Left renal pelvis (tissue), 4 donors: ENCODE measurements at regions not wholly inside any gene's neighbourhood (a gene's known extent, or its start where the extent isn't known, plus 50 kb on each side); places are given as distances from the start of the nearest gene placed in this dataset.

Experiments used
- DNase-seq, 4 donors: peaks; one replicate each; pipeline ENCODE4 v3.0.0-alpha.2; 2013; ENCODE audit warnings: low read depth in 4 of 4, low spot score in 3 of 4

DNA sequence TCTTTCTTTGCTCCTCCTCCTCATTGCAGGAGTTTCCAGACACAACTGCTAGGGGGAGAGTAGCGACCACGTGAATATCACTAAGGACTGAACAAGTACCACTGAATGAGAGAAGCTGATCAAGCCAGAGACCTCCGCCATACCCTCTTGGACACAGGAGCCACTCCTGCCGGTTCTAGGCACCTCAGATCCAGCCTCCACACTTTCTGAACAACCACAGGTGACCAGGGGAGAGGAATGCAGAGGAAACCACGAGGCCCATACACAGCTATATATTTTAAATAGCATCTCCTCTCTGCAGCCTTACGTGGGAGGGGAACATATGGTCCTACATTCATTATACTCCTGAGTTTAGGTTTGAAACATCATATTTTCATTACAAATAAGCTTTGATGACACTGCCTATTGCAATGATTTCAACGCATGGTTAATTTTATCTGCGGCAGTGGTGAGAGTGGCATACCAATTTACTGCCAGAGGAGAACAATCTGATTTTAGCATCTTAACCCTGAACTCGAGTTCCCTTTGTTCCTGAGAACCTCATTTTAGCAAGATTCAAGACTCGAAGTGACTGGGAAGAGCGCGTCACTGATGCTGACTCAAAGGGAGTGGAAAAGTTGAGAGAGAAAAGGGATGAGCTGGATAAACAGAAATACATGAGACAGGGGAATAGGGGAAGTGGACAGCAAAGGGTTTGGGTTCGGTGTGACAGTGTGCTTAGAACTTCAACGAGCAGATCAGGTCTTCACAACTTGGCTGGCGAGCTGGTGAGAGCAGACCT, 231.7 kb upstream of the PPARGC1A start:
- no peak for DNase-seq

DNA sequence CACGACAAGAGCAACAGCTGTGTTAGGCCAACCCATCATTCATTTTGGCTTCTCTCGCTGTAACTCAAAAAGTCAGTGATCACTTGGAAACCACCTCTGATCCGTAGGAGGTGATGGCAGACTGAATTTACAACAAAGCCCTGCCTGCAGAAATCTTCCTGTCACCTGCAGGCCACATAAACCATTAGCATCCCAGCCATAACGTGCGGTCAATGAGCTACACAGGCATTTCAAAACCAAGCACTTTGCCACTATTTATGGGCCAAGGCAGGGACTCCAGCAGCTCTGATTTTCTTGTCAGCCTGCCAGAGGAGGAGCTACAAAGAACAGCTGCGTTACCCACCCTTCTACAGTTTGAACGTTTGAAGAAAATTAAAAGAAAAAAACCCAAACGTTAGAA, 228.1 kb upstream of the PPARGC1A start:
- DNase-seq, result no peak

DNA sequence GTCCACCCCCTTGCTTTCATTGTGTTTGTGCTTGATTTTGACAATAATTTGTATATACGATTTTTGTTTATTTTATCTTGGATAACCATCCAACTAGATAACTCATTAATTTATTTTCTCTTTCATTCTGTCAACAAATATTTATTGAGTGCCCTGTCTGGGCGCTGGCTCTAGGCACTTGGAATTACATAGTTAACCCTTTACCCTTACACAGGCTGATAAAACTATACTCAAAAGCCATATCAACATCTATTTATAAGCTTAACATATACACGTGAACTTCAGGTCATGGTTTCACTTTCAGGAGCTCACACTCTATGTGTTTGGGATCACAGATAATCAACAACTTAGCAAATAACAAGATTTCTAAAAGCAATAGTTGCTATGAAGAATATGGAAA, 226.3 kb upstream of the PPARGC1A start:
- DNase-seq, result no peak

DNA sequence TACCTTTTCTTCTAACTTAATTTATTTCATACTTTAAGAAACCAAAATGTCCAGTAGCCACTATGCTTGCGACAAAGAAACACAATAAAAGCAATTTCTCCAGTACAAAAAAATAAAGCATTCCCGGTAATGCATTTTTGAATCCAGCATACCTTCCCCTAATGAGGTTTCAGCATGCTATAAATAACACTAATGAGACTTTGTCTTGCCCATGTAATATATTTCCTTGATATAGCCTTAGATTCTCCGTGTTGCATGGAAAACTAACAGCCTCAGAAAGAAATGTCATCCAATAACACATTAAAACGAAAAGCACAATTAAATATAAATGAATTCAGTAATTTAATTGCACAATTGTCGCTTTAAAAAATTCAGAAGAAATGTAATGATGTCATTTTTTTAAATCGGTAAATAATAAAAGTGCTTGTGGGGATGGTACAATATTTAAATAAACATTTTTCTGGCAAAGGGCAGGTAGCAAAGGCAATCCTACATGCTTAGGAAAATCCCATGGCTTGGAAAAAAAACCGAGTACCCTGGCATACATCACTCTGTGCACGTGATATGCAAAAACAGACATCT, 225.2 kb upstream of the PPARGC1A start:
- no peak for DNase-seq

DNA sequence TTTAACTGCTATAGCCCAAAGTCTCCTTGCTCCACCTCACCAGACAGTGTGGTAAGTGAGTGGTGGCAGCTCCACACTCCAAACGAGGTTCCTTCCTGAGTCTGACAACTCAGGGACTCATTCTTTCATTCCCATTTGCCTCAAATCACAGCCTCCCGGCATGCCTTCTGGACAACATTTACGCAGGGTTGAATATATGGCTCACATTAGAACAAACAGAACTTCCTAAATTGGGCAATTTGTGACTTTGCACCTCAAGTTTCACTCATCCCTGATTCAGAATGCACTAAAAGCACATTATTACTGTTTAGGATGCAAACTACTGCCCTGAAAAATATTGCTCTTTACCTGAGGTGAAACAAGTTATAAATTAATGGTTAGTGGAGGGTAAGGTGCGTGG, 224.6 kb upstream of the PPARGC1A start:
- DNase-seq, result no peak

DNA sequence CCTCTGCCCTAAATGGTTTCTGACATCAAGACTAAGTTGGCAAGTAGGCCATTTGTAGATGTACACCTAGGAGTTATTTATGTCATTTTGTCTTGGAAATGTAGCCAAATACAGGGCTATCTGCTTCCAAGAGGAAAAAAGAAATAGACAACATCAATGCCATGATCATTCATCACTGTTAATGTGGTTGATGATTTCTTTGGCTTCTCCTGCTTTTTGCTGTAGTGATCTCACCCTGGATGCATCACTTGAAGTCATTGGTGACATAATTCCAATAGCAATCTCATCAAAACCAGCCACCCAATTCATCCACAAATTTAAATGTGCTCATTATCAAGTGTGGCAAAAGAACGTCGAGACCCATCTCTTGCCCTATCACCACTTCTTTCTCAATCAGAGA, 222.6 kb upstream of the PPARGC1A start:
- no peak for DNase-seq

DNA sequence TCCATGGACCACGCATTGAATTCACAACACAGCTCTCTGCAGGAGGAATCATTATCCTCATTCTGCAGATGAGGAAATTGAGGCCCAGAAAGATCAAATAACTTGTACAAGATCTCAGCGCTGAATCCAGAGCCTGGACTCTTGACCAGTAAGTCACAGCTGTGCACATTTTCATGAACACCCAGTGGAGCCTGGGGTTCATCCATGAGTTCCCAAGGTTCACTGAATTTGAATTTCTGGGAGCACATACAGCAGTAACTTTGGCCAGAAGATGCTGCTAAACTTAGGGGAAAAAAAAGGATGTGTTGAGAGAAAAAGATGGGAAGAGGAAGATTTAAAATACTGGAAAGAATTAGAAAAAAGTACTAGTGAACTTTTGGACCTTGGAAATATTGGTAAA, 218.7 kb upstream of the PPARGC1A start:
- DNase-seq, result no peak

DNA sequence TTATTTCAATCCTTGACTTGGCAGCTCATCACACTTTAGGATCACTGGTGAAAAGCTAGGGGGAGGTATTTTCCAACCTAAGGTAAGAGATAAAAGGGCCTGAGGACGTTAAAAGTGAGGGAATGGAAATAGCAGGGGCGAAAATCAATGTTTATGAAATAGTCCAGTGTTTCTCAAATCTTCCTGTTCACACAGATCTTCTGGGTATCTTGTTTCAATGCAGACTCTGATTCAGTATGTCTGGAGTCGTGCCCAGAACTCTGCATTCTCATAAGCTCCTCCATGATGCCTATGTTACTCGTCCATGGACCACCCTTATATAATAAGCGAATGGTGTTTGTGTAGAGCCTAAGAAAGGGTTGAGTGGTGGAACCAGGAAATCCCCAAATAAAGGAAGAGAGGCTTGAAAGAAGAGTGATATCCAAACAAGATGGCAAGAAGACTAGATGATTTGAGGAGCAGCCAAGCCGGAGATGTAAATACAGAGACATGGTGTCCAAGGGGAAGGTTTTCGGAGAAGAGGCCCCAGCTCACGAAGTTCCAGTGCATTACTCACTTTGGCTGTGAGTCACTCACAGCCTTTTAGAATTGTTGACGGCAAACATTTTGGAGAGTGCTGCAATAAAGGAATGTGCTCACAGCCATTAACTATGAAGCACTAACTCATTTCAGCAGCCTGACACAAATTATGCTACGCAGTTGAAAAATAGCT, 215.6 kb upstream of the PPARGC1A start:
- DNase-seq, result no peak

DNA sequence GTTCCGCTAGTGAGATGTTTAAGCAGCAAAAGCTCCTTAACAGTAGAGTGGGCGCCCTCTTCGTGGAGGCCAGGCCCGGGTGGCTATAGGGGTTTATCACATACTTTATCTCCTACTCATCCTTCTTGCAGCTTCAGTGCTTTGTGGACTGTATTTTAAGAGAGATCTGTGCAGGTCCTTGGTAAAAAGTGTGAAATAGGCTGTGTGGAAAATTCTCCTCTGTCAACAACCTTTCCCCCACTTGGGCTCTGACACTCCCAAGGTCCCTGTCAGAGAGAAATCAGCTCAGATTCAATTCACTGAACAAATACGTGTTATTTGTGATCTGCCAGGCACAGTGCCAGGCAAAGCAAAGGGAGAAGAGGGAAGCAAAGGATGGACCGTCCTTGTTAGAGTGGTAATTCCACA, 214.3 kb upstream of the PPARGC1A start:
- no peak for DNase-seq

DNA sequence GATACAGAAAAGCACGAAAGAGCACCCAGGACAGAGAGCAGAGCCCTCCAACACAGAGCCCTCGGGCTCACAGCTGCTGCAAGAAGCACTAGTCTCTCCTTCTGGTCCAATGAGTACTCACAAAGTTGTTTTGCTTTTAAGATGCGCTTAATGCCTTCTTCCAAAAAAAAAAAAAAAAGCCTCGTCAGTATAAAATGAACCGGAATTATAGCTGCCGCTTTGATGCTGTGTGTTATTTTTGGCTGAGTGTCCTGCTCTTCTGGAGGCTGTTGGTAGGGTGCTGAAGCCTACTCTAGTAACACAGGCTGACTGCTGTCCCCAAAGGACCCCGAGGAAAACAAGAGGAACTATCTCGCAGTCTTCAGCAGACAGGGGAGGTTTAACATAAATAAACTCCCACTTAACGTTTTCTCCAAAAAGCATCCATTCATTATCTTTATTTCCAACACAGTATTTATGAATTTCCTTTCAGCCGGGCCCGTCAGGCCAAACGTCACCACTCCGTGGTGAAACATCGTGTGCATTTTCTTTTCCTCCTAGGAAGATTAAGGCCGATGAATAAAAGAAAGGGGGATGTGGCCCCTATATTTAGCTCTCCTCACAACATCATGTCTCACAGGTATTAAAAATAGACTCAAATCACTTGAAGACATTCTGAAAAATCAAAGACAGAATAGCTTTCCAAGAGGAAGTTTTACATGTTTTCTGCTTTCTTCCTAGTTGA, 213.7 kb upstream of the PPARGC1A start:
- DNase-seq, result peak; percentile 41 to 66 (median 56)

DNA sequence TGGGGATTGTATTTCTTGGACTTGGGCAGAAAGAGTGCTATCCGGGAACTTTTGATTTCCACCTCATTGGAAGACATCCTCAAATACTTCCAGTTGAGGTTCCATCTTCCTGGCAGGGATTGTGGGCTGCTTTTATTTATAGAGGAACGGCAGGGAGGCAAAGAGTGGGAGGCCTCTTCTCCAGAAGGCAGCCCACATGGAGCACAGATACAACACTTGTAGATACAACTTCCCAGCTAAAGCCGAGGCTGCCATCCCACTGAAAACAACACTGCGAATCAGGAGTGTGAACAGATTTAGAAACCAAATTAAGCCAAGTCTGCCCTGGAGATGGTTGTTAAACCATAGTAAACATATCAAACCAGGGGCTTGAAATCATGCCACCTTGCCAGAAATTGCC, 212.8 kb upstream of the PPARGC1A start:
- no peak for DNase-seq

DNA sequence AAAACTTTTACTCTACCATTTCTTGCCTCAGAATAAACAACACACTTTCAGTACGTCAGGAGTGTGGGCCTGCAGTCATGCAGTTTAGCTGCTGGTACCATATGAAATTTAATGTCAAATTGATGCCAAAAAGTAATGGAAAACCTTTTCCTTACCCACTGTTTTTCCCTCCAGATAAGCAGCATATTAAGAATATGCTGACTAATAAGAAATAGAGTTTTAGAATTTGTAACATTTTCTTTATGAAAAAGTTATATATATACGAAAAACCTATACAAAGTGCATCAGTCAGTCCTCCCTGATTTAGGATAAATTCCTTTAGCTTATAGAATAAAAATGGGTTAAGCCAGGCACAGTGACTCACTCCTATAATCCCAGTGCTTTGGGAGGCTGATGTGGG, 206.8 kb upstream of the PPARGC1A start:
- DNase-seq, result no peak

DNA sequence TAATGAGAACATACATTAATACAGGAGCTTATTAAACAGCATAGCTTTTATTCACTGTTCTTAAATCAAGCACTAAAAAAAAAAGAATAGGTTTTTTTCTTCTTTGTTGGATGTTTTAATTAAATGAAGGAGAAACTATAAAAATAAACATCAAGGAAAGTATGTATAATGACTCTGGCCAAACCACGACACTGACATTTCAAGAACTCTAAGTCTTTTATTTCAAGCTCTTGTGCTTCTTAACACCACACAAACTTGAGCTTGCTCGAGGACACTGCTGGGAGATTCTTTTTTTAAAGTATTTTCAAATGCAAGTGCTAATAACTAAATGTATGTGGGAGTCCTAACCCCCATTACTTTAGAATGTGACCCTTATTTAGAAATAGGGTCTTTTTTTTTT, 204.9 kb upstream of the PPARGC1A start:
- no peak for DNase-seq

DNA sequence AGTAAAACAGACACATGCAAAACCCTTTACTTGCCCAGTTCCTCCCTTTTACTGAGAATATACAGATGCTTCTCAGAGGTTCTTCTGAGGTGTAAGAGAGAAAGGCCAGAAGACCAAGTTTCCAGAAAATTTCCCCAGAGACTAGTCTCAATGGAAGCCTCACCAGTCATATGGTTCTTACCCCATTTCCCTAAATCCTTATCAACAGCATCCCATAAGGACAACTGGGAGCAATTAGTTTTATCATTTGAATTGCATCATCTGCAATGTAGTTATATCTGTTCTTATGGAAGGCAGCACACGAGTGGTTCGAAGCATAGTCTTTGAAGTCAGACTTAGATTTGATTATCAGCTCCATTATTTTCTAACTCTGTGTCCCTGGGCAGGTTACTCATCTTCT, 203.6 kb upstream of the PPARGC1A start:
- DNase-seq, result no peak

DNA sequence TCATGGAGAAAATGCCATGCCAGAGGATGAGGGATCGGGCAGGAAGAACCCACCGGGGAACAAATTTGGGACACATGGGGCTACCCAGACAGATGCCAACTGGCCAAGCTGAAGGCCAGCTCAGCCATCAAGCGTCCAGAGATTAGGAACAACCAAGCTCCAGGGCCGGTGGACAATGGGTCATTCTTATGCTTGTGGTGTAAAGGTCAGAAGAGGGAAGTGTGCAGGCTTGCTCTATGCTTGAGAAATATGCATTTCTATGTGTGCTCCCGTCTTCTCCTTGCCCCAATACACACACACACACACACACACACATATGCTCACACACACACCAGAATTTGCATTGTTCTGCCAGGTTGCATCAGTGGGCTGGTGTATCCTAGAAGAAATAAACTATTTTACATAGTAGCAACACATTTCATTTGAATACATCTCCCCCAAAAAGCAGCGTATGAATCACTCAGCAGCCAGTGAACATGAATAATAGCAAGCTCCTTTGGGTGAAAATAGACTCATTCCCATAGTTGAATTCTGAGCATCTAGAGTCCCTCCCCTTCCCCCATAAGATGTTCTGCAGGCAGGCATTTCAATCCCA, 201.9 kb upstream of the PPARGC1A start:
- no peak for DNase-seq

DNA sequence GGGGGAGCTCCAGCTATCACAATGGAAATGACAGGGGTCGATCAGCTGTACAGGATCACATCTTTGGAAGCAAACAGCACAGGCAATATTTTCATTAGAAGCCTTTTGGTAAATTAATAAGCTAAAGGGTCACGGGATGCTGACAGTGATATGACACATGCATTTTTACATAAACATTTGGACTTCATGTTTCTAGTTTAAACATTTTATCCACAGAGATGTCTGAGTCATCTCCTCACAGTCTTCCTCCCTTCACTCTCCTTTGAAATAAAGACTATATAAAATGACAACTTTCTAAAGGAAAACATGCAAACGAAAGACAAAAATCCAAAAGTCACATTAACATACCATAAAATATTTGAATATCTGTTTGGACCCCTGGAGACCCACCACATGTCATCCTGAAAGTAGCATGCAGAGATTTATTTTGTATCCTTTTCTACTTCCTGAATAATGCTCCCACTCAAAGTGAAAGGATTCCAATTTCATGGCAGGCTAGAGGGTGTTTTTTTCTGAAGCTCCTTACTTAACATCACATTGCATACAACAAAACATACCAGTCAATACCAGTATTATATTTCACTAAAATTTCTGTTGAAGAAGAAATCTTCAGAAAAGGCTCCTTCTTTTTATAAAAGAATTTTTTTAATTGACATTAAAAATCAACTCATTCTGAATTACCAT, 200.1 kb upstream of the PPARGC1A start:
- no peak for DNase-seq

DNA sequence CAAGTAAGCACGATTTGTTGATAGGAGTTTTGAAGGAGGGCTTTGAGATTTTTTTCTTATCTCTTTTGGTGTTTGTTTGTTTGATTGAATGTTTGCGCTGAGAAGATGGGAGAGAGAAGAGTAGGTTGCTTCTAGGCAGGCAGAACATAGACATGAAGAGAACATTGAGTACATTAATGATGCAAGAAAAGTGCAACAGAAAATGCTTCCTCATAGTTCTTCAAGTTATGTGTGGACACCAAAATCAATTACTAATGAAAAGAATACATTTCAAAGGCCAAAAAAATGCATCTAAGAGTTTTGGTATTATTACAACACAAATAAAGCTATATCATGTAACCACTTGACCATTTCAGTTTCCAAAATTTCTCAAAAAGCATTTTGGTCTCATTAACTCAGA, 191.0 kb upstream of the PPARGC1A start:
- DNase-seq, result no peak

DNA sequence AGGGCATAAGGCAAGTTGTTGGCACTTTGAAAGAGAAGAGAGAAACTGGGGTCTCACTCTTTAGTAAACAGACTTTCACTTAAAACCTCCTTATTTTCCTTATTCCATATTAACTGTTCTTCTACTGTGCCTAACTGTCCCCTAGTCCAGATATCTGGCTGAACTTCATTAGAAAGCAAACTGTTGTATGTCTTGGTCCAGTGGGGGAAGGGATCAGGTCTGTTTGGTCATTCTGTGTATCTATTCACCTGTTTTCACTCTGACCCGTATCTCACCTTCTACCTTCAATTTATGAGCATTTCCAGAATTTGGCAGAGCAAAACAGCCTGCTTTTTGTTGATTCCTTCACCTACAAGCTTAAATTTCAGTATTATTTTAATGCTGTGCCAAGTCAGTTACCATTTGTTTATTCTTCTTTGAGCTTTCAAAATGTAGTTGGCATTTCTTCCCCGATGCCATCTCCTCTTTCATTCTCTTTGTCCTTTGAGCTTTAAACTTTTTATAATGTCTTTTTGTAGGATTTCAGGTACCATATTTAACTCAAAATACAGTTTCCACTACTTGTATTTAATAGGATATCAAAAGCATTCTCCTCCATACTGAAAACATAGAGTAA, 188.6 kb upstream of the PPARGC1A start:
- no peak for DNase-seq

DNA sequence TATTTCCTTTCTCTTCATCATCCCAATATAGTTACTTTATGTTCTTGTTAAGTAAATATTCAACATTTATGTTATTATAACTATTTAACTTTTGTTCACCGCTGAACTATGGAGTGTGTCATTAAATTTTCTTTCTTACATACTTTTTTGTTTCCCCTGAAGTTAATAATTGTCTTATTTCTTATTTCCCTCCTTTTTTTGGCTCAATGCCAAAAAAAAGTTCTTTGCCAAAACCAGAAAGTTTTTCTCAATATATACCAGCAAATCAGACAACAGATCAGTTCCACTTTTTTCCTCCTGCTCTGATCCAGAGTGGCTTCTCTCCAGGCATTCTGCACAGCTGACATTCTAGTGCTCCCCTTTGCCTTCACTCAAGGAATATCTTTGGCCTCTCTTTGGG, 187.0 kb upstream of the PPARGC1A start:
- no peak for DNase-seq

DNA sequence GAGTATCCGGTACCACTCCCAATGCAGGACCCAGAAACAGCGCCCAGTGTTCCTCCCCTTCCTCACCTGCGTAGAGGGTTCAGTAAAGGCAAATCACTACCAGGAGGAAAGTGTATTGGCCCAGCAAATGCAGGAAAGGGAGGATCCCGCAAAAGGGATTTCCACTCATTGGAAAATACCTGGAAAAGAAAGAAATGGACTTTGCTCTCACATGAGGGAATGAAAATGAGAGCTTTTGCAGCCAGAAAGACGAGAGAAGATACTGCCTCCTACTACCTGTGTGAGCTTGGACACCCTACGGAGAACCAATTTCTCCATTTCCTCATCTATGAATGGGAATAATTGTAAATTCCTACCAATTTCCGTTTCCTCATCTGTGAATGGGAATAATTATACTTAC, 184.1 kb upstream of the PPARGC1A start:
- DNase-seq, result no peak
